Activated CD4-positive, alpha-beta T cell treated with anti-CD3 and anti-CD28 coated beads, Interleukin-10, Interleukin-2, amounts not matched to agents 100 ng/mL and 50 ng/mL, durations not matched to agents 16 hours and 8 hours (primary cell): ENCODE measurements at regions not wholly inside any gene's neighbourhood (a gene's known extent, or its start where the extent isn't known, plus 50 kb on each side); places are given as distances from the start of the nearest gene placed in this dataset.

Source experiments
- DNase-seq: peaks from one replicate; pipeline ENCODE4 v3.0.0-alpha.2; 2020

GRCh38 chr10:2296179-2296891 lies 559.0 kb upstream of the ADARB2 start:
- no peak for DNase-seq

GRCh38 chr10:2294739-2295138 lies 557.4 kb upstream of the ADARB2 start:
- DNase-seq = no peak

DNA sequence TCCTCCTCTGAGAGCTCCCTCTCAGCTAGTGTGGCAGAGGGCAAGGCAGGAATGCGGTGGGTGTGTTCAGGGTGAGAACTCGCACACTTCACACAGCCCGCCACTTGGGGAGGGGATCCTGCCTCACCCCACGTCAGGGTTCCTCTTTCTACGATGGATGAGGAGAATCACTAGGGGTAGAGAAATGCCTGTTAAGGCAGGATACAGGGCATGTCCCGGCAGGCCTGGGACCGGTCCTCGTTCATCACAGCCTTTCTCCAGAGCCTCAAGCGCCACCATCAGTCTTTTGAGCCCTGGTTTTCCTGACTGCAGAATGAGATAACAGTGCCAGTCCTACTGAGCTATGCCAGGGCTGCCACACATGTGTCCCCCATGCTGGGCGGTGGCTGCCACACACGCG lies 546.7 kb upstream of the ADARB2 start:
- DNase-seq = no peak

GRCh38 chr10:2282202-2282601 lies 544.9 kb upstream of the ADARB2 start:
- no peak for DNase-seq

GRCh38 chr10:2280713-2281300 lies 543.5 kb upstream of the ADARB2 start:
- no peak for DNase-seq

DNA sequence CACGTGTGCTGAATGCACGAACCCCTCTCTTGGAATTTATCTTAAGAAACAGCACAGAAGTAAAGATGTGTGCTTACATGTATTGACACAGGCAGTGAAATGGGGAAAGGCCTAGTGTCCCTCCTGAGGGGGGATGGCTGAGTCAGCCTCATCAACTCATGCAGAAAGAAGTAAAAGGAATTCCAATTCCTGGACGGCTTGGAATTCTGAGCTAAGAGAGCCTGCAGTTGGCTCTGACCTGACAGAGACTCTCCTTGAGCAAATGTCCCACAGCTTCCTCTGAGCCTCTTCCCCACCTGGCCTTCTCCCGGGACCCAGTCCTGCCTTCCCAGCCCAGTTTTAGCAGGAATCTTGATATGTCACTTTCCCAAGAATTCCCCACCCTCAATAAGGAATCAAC lies 542.4 kb upstream of the ADARB2 start:
- DNase-seq = no peak

DNA sequence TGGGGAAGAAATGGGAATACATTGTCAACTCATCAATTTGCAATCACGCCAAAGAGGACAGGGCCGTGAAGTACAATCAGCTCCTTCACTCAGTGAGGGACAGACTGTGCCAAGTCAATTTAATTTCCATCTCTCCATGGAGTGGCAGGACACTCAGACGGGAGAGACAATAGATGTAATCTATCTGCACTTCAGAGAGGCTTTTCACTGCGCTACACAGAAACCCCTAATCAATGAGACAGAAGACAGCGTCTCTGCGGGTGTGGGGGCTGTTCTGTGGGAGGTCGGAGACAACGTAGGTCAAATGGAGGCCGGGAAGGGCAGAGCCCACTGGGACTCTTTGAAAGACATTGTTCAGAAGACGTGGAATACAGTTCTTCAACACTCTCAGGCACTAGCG lies 541.0 kb upstream of the ADARB2 start:
- no peak for DNase-seq

GRCh38 chr10:2263561-2263960 lies 526.2 kb upstream of the ADARB2 start:
- no peak for DNase-seq

- no peak for DNase-seq
These were observed 525.6 kb upstream of the ADARB2 start for GRCh38 chr10:2262878-2263277.

- no peak for DNase-seq
These were observed 525.0 kb upstream of the ADARB2 start for GRCh38 chr10:2262333-2262732.

- no peak for DNase-seq
These were observed 518.9 kb upstream of the ADARB2 start for GRCh38 chr10:2256241-2256640.

DNA sequence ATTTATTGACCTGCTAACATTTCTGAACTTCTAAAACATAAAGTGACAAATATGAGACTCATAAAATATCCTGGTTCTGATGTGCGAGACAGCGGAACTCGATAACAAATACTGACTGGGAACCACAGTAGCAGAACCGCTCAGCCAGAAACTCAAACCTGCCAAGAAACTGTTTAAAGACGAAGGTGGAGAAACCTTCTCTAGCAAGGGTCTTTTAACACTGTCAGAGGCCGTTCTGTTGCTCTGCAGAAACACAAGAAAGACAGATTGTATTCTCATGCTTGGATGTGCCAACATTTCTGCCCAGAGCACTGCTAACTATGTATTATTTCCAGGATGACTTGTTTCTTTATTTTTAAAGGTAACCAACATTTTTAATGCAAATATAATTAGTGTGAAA lies 514.8 kb upstream of the ADARB2 start:
- no peak for DNase-seq

DNA sequence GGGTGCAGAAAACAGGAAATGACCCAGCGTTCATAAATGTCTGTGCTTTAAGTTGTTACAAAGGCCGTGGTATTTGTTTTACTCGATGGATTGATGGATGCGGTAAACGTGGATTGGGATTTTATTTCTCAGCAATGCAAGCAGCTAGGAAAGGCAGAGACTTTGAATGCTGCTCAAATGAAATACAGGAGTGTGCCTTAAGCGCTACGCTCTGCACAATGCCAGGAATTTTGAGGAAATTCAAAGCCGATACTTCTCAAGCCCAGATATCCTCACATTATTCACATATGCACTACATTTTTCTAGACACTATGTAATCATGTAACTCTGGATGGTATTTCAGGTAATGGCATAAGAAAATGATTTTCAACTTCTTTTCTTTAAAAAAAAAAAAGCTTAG lies 514.3 kb upstream of the ADARB2 start:
- DNase-seq = no peak

DNA sequence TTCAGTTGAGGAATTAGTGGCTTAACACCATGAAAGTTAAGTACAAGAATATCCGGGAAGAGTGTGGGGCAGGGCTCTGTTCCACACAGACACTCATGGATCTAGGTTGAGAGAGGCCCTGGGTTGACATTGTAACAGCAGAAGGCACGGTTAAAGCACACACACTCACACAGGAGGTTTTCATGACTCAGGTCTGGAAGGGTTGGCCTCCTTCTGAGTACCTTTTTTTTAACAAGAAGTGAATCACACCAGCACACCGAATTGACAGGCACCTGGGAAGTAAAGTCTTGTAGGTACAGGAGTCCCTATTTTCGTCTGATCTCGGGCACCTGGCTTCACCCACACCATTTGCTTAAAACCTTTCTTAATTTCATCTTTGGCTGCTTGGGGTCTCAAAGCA lies 509.4 kb upstream of the ADARB2 start:
- no peak for DNase-seq

DNA sequence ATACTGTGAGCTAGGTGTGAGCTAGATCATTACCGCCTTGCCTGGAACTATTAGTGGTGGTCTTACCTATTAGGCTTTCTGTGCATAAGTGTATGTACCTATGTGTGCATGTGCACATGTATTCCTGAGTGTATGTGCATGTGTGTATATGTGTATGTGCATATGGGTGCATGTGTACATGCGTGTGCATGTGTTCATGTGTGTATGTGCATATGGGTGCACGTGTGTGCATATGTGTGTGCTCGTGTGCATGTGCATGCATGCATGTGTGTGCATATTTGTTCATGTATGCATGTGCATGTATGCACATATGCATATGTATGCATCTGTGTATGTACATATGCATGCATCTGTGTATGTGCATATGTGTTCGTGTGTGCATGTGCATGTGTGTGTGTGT lies 508.3 kb upstream of the ADARB2 start:
- no peak for DNase-seq

GRCh38 chr10:2244471-2244870 lies 507.1 kb upstream of the ADARB2 start:
- no peak for DNase-seq

- no peak for DNase-seq
These were observed 499.6 kb upstream of the ADARB2 start for GRCh38 chr10:2236876-2237275.

DNA sequence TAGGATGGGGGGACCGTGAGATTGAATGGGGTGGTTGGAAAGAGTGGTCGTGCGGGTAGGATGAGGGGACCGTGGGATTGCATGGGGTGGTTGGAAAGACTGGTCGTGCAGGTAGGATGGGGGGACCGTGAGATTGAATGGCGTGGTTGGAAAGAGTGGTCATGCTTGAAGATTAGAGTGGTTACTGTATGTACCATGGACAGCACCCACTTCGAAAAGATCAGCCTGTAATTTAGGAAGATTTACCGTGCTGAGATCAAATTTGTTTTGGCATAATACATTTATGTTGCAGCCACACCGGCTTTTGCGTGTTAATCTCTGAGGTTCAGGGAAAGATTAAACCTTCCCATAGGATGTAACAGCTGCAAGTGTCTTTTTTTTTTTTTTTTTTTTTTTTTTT lies 495.2 kb upstream of the ADARB2 start:
- no peak for DNase-seq

- no peak for DNase-seq
These were observed 493.2 kb upstream of the ADARB2 start for GRCh38 chr10:2230478-2230877.

- DNase-seq = no peak
These were observed 491.1 kb upstream of the ADARB2 start for GRCh38 chr10:2228320-2228901.

DNA sequence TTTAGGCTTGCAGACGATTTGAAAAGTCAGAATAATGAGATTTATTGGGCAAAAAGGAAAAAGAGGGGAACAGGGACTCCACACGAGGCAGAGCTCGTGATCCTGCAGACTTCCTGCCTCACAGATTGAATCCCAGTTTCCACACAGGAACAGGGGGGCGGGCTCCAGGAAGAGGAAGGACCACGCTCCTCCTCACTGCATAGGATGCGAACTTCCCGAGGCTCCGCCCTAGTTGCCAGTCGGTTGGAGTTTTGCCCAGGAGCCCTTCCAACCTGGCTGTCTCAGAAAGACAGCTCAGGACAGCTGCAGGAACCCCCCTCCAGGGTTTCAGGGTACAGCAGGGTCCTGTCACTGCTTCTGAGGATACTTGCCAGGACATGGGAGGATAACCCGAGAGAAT lies 488.3 kb upstream of the ADARB2 start:
- no peak for DNase-seq

DNA sequence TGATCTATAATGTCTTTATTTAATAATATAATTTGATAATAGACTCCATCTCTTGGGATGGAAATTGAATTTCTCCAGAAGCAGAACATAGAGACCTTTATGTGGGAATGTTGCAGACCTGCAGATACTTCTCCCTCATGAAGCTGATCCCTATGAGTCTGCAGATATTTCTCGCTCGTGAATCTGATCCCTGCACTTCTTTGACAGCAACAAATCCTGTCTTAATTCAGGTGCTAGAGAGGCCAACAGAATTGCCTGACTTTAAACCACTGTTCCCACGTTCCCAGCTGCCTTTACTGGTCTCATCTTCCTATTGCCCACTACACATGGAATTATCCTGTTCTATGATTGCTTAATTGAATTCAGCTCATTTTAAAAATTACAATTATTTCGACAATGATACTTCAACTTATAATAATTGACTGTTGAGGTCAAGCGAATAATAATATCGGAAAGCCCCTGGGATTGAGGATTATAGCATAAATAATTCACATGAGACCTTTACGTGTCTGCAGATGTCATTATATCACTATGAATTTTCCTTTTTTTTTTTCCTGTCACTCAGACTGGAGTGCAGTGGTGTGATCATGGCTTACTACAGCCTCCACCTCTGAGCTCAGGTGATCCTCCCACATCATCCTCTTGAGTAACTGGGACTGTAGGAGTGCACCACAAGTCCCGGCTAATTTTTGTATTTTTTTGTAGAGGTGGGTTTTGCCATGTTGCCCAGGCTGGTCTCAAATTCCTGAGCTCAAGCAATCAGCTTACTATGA lies 486.4 kb upstream of the ADARB2 start:
- DNase-seq = no peak

DNA sequence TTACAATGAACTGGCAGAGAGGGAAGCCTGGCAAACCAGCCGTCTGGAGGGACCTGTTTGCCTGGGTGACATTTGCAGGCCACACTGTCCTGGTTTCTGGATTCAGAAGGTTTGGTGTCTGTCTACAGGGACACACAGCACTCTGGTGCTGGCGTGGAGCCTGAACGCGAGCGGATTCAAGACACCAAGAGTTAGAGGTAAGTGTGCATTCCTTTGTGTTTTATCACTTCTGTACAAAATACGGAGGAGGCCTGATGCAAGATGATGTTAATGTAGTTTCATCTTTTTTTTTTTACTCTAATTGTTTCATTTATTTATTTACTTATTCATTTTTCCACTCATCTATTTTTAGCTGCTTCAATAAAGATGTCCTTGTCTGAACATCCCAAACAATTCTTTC lies 485.3 kb upstream of the ADARB2 start:
- DNase-seq = no peak

GRCh38 chr10:2214805-2215204 lies 477.5 kb upstream of the ADARB2 start:
- no peak for DNase-seq
